ENCODE measurements at regions not wholly inside any gene's neighbourhood (a gene's known extent, or its start where the extent isn't known, plus 50 kb on each side); places are given as distances from the start of the nearest gene placed in this dataset.
A peak's percentile ranks its signal among the peaks of the same experiment; 100 is the strongest.
"Not testable (repeated sequence)": the region's sequence is repeated elsewhere in the genome, so short reads cannot be mapped to it uniquely, and the experiment has no call there.

DNA sequence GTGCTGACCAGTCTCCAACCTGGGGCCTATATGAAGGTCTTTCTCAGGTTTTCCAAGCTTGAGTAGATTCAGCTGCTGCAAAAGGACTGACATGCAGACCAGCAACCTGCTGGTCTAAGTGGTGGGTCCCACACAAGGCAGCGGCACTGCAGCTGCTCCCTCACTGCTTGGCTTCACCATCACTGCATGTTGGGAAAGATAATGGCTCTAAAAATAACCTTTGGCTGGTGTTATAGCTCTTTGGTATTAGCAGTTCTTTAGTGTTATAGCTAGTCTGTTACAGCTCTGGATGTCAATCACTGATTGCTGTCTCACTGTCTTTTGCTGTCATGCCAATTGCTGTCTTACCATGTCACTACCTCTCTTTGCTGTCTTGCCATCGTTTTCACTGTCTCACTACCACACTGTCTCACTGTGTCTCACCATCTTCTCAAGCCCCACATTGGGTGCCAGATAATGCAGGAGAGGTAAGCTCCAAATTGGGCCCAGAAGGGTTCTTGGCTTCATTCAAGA, 726.4 kb downstream of the TENT5A start:
- no peak for DNase-seq (ENCODE audit: low read depth in 2 of 2)
- H3K4me3 ChIP-seq (replicated peaks in 1 of 2; ENCODE audit: low read depth in 2 of 2, low read length in 2 of 2) = no peak overlapping the region
- TF ChIP-seq, protein P1, sequence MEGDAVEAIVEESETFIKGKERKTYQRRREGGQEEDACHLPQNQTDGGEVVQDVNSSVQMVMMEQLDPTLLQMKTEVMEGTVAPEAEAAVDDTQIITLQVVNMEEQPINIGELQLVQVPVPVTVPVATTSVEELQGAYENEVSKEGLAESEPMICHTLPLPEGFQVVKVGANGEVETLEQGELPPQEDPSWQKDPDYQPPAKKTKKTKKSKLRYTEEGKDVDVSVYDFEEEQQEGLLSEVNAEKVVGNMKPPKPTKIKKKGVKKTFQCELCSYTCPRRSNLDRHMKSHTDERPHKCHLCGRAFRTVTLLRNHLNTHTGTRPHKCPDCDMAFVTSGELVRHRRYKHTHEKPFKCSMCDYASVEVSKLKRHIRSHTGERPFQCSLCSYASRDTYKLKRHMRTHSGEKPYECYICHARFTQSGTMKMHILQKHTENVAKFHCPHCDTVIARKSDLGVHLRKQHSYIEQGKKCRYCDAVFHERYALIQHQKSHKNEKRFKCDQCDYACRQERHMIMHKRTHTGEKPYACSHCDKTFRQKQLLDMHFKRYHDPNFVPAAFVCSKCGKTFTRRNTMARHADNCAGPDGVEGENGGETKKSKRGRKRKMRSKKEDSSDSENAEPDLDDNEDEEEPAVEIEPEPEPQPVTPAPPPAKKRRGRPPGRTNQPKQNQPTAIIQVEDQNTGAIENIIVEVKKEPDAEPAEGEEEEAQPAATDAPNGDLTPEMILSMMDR (IDR thresholded peaks at IDR 0.05; ENCODE audit: low read depth, low read length) = no peak

DNA sequence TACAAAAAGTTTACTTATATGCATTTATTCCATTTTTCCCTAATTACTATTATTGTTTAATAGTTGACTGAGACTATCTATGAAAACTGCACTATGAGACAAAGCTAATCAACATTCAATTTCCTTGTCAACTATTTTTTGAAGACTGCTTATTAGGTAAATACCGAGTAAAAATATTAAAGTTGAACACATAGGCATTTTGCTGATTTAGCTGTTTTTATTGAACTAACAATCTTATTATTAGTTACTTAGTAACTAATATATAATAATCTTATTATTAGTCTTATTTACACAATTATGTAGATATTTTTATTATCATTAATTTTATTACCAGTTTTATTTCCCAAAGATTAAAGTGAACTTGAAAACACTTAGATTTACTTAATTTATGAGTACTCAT, 728.8 kb downstream of the TENT5A start:
- no peak overlapping the region for H3K4me3 ChIP-seq (replicated peaks in 1 of 2; ENCODE audit: low read depth in 2 of 2, low read length in 2 of 2)
- DNase-seq (ENCODE audit: low read depth in 2 of 2) = no peak
- TF ChIP-seq, protein P1 (IDR thresholded peaks at IDR 0.05; ENCODE audit: low read depth, low read length) = no peak

DNA sequence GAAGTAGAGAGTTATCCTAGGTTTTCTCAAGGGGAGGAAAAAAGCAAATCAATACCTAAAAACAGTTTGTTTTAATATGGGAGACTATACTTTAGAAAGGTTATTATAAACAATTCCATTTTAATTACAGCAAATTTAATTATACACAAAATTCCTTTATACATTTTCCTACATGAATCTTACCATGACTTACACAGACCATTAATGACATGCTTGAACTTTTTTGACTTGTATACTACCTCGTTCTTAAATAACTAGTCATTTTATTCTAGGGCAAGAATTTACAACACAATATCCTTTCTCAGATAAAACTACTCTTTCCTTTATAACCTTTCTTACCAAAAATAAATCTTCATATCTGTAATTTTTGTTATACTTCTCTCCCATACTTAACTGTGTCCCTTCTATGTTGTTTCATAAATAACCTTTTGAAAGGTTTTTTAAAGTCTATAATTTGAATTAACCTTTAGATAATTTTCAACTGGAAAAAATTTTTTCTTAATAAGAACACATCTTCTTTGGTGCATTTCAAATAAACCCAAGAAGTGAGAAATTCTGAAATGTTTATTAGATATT, 729.4 kb downstream of the TENT5A start:
- peak in 1 of 2 donors; percentile 25 for DNase-seq (ENCODE audit: low read depth in 2 of 2)
- no peak overlapping the region for H3K4me3 ChIP-seq (replicated peaks in 1 of 2; ENCODE audit: low read depth in 2 of 2, low read length in 2 of 2)
- TF ChIP-seq, protein P1 (IDR thresholded peaks at IDR 0.05; ENCODE audit: low read depth, low read length) = no peak

DNA sequence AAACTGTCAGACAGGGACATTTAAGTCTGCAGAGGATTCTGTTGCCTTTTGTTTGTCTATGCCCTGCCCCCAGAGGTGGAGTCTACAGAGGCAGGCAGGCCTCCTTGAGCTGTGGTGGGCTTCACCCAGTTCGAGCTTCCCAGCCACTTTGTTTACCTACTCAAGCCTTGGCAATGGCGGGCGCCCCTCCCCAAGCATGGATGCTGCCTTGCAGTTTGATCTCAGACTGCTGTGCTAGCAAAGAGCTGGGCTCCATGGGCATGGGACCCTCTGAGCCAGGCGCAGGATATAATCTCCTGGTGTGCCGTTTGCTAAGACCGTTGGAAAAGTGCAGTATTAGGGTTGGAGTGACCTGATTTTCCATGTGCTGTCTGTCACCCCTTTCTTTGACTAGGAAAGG, 734.9 kb downstream of the TENT5A start:
- not testable (repeated sequence) for DNase-seq (ENCODE audit: low read depth in 2 of 2); H3K4me3 ChIP-seq (replicated peaks in 1 of 2; ENCODE audit: low read depth in 2 of 2, low read length in 2 of 2)

DNA sequence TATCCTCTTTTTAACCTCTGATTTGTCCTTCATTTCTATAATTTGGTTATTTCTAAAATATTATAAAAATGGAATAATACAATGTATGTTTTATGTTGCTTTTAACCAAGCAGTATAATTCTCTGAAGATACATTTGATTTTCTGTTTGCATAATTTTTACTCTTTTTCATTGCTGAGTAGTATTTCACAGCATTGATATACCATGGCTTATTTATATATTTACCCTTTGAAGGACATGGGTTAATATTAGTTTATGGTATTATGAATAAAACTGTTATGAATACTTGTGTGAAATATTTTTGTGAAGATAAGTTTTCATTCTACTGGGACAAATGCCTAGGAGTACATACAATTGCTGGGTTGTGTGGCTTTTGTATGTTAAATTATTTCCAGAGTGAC, 748.6 kb downstream of the TENT5A start:
- no peak for DNase-seq (ENCODE audit: low read depth in 2 of 2)
- TF ChIP-seq, protein P1 (IDR thresholded peaks at IDR 0.05; ENCODE audit: low read depth, low read length) = no peak
- H3K4me3 ChIP-seq (replicated peaks in 1 of 2; ENCODE audit: low read depth in 2 of 2, low read length in 2 of 2) = no peak overlapping the region

DNA sequence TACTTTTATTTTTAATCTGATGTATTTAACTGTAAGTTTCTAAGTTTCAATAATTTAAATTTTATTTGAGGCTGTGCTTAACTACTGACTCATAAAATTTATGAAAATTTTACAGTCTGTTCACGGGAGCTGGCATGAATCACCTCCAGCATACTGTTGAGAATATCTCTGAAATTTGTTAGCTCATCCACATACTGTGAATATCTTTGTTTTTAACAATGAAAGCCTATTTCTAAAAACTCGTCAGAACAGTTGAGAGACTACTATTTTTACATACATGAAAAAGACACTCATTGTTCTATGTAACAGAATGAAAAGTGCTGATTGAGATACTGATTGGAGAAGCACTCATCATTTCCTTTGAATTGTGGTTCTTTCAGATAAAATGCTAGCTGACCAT, 749.3 kb downstream of the TENT5A start:
- no peak overlapping the region for H3K4me3 ChIP-seq (replicated peaks in 1 of 2; ENCODE audit: low read depth in 2 of 2, low read length in 2 of 2)
- TF ChIP-seq, protein P1 (IDR thresholded peaks at IDR 0.05; ENCODE audit: low read depth, low read length) = no peak
- DNase-seq (ENCODE audit: low read depth in 2 of 2) = peak in 1 of 2 donors; percentile 65

DNA sequence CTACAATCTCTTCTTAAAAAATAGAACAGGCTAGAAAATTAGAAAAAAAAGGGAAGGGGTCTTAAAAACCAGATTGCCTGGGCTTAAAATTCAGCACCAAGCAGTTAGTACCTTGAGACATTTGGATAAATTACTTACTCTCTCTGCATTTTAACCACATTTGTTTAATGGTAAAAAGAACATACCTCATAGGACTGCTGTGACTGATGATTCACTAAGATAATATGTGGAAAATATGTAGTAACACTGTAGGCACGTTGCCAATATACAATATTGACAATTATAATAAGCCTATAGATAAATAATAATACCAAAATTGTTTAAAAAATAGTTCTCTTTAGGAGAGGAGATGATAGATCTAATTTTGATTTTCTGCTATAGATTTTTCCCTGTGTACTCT, 750.4 kb downstream of the TENT5A start:
- TF ChIP-seq, protein P1 (IDR thresholded peaks at IDR 0.05; ENCODE audit: low read depth, low read length) = no peak

More for the DNA sequence above, 750.4 kb downstream of the TENT5A start:
- peak in 1 of 2 donors; percentile 52 for DNase-seq (ENCODE audit: low read depth in 2 of 2)
- H3K4me3 ChIP-seq (replicated peaks in 1 of 2; ENCODE audit: low read depth in 2 of 2, low read length in 2 of 2) = no peak overlapping the region

Measured in cardiac fibroblast (primary cell).